ENCODE measurements at regions not wholly inside any gene's neighbourhood (a gene's known extent, or its start where the extent isn't known, plus 50 kb on each side); places are given as distances from the start of the nearest gene placed in this dataset.
A peak's percentile ranks its signal among the peaks of the same experiment; 100 is the strongest.

- DNase-seq: peak; percentile 13
Observed at GRCh38 chr14:45551240-45551820, 298.3 kb upstream of the MIS18BP1 start.

DNA sequence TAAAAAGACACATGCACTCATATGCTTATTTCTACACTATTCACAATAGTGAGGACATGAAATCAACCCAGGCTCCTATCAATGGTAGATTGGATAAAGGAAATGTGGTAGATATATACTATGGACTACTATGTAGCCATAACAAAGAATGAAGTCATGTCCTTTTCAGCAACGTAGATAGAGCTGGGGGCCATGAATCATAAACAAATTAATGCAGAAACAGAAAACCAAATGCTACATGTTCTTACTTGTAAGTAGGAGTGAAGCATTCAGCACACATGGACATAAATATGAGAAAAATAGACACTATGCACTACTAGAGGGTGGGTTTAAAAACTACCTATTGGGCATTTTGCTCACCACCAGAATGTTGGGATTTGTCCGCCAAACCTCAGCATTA is 278.0 kb upstream of the MIS18BP1 start:
- no peak for DNase-seq

- DNase-seq: peak; percentile 29
Observed at GRCh38 chr14:45526715-45527549, 273.9 kb upstream of the MIS18BP1 start.

DNA sequence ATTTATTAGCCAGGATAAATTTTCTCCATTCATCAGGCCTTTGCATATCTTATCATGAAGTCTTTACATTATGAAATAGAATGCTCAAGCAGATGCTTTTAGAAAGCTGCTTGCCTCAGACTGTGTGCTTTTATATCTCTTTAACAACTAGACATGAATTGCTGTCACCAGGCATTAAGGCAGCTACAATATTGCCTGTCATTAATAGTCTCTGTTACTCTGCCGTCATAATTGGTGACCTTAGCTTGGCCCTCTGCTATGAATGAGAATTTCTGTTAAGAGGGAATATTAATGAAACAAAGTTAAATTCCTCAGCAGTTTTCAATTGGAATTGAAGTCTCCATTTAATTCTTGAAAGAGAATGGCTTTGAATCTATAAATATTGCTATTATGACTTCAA is 266.8 kb upstream of the MIS18BP1 start:
- no peak for DNase-seq

DNA sequence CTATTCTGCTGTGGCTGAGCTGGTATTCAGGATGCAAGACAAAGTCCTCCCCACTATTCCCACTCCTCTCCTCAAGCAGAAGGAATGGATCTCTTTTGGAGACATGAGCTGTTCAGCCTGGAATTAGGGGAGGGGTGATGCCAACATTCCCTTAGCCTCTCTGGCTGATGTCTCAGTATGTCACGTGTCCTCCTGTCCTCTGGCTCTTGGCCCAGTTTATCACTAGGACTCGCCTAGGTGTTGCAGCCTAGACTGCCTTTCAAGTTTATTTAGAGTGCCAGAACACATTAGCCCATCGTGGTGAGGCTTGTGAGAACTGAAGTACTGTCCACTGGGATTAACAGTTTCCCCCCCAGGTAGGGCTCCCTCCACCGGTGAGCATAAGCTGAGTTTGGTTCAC is 239.9 kb upstream of the MIS18BP1 start:
- DNase-seq: no peak

DNA sequence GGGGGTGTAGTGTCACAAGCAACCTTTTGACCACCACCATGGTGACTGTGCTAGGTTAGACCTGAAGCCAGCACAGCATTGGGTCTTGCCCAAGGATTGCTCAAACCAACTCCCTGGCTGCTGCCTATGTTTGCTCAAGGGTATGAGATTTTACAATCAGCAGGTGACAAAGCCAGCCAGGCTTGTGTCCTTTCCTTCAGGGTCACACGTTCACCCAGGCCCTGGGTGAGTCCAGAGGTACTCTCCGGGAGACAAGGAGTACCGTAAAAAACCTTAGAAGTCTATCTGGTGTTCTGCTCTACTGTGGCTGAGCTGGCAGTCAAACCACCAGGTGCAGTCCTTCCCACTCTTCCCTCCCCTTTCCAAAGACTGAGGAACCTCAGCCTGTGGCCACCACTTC is 238.9 kb upstream of the MIS18BP1 start:
- no peak for DNase-seq

GRCh38 chr14:45486599-45486998 is 233.6 kb upstream of the MIS18BP1 start:
- no peak for DNase-seq

- DNase-seq: no peak
Observed at GRCh38 chr14:45467023-45467422, 214.0 kb upstream of the MIS18BP1 start.

GRCh38 chr14:45434221-45434620 is 181.2 kb upstream of the MIS18BP1 start:
- DNase-seq: no peak

DNA sequence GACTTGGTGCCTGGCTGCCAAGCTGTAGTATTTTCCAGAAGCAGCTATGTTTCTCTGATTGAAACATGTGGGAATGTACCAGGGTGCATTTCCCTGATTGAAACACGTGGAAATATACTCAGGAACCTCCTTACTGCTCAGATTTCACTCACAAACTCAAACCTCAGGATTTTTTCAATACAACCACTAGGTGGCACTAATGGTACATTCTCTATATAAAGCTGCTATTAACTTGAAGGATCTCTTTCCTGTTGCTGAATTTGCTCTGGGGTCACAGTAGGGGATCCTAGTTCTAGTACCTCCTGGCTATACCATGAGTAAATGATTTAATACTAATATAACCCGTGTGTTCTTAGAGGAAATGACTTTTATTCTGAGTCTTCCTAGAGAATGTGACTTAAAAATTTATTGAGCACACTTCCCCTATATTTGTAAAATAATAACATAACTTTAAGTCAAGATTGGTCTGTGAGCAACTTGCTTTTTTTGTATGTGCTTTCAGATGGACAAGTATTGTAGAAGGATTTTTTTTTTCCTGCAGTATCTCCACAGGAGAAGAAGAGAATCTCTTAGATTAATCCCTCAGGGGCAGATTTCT is 173.8 kb upstream of the MIS18BP1 start:
- DNase-seq: peak; percentile 54

GRCh38 chr14:45406942-45407341 is 153.9 kb upstream of the MIS18BP1 start:
- no peak for DNase-seq

DNA sequence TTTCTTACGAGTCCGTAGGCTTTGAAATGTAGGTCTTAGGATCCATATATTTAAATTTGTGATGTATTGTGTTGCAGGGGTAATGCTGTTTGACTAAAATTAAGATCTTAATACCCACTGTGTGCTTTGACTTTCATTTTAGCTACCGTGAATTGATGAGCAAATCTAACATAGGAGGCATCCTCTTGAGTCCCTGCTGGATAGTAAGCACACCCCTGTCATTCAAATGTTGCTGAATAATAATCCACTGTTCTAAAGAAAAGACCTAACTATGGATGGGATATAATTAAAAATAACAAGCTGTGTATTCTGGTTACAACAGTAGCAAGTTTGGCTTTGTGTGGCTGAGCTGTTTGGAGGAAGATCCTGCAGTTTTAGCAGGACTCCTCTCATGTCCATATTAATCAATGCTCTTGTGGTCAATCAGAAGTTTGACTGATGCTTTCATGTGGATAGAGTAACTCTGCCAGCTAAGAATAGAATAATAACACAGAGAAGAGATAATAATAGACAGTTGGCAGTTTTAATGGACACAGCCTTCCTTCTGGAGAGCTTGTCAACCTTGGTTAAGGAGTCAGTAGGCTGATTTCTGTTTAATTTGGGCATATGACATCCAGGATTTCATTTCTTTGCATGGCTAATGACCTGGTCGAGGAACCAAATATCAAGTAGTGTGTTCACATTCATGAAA is 148.1 kb upstream of the MIS18BP1 start:
- no peak for DNase-seq

DNA sequence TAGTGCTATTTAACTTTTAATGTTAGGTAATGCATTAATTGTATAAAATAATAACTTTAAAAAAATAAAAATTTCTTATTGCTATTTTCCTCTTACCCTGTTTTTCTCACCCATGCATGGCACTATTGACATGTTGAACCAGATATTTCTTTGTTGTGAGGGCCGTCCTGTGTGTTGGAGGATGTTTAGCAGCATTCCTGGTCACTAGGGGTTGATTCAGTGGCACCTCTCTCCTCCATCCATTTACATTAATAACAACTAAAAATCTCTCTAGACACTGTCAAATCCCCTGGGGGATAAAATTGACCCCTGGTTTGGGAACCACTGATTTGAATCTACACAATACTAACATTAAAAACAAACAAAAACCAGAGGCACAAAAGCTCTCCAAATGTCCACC is 147.5 kb upstream of the MIS18BP1 start:
- no peak for DNase-seq

- no peak for DNase-seq
Observed at GRCh38 chr14:45381091-45381490, 128.1 kb upstream of the MIS18BP1 start.

DNA sequence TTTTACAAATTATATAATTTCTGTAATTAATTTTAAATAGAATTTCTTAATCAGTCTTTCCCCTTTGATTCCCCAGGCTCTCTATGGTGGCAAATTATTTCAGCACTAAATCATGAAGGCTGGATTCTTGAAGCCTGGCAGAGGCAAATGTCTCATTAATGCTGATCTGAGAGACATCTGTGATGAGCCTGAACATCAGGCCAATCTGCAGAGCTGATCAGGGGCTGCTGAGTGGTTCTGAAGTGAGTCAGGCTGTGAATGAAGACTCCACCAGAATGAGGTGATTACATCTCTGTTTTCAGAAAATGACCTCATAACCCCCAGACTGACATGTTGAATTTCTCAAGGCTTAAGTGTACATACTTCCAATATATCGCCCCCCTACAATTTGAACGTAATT is 124.2 kb upstream of the MIS18BP1 start:
- no peak for DNase-seq

GRCh38 chr14:45373877-45374276 is 120.9 kb upstream of the MIS18BP1 start:
- no peak for DNase-seq

DNA sequence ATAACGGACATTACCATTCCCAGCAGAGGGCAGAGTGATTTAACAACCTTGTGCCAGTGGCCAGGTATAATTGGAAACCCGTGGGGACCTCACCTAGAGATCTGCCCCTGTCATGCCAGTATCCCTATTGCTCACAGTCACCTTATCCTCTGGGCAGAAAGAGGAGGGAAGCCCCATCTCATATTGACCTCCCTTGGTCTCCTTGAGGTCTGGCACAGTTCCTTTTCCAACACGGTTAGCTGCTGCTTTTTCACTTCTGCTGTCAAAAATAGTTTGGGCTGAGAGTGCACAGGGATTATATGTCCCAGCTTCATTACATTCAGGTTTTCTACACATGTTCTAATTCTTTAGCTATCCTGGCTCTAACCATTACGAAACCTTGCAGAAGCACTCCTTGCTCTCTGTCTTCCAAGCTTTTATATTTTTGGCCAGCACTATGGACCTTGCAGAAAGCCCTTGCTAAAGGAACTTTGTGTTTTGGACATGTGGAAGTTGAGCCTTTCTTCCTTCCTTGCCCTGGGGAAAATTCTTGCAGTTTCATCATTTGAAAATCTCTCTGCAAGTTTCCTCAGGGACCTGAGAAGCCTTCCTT is 111.7 kb upstream of the MIS18BP1 start:
- no peak for DNase-seq

GRCh38 chr14:45362505-45362904 is 109.5 kb upstream of the MIS18BP1 start:
- DNase-seq: no peak

DNA sequence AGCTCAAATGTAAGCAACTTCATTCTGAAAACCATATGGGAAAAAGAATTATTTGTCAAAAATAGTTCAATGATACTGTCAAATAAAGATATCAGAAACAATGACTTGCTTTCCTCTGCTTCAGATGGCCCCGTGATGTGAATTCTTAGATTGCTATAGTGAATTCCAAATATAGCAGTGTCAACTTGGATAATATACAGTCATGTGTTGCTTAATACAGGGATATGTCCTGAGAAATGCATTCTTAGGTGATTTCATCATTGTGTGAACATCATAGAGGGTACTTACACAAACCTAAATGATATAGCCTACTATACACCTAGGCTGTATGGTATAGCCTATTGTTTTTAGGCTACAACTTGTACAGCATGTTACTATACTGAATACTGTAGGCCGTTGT is 108.7 kb upstream of the MIS18BP1 start:
- no peak for DNase-seq

GRCh38 chr14:45359746-45360145 is 106.7 kb upstream of the MIS18BP1 start:
- DNase-seq: no peak

DNA sequence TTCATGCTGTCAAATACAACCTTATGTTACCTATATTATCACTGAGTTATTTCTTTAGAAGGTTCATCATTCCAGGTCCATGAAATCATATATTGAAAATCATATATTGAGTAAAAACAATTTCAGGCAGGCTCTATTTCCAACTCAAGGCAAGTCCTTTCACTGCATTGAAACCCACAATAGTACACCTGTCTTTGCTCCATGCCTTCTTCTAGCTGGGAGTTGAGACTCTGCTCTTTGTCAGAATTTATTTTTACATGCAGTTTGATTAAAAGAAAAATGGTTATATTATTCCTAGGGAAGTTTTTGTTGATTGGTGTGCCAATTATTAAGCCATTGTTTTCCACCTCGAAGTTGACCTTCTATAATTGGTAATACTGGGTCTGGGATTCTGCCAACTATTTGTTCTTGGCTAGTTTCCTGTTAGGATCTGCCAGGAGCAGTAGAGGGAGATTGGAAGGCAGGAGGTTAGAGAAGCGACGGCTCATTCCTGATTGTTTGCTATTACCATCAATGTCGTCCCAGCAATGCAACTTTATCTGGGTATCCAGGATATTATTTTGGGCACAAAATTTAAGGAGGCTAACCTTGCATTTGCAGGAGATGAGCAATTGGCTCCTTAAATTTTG is 79.5 kb upstream of the MIS18BP1 start:
- no peak for DNase-seq

GRCh38 chr14:45308745-45309397 is 55.9 kb upstream of the MIS18BP1 start:
- no peak for DNase-seq

All from NCI-H2171 (cell line).